VCaP (cell line): ENCODE measurements at regions not wholly inside any gene's neighbourhood (a gene's known extent, or its start where the extent isn't known, plus 50 kb on each side); places are given as distances from the start of the nearest gene placed in this dataset.

ENCODE experiments used
- H3K27ac ChIP-seq: fragments of 450-650 bp; 2 replicates; pipeline ENCODE4 v1.5.1; 2017
- TF ChIP-seq, protein P1 (sequence below): fragments of 450-650 bp; conservative IDR thresholded peaks from 2 replicates; pipeline ENCODE4 v1.5.1; 2017; ENCODE audit warnings: mild to moderate bottlenecking, moderate library complexity

DNA sequence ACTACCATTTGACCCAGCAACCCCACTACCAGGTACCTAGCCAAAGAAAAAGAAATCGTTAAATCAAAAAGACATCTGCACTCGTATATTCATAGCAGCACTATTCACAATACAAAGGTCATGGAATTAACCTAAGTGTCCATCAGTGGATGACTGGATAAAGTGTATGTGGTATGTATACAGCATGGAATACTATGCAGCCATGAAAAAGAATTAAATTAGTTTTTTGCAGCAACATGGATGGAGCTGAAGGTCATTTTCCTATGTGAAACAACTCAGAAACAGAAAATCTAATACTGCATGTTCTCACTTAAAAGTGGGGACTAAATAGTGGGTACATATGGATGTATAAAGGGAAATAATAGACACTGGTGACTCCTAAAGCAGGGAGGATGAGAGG, 175.2 kb downstream of the ZIC4 start:
- TF ChIP-seq, protein P1, sequence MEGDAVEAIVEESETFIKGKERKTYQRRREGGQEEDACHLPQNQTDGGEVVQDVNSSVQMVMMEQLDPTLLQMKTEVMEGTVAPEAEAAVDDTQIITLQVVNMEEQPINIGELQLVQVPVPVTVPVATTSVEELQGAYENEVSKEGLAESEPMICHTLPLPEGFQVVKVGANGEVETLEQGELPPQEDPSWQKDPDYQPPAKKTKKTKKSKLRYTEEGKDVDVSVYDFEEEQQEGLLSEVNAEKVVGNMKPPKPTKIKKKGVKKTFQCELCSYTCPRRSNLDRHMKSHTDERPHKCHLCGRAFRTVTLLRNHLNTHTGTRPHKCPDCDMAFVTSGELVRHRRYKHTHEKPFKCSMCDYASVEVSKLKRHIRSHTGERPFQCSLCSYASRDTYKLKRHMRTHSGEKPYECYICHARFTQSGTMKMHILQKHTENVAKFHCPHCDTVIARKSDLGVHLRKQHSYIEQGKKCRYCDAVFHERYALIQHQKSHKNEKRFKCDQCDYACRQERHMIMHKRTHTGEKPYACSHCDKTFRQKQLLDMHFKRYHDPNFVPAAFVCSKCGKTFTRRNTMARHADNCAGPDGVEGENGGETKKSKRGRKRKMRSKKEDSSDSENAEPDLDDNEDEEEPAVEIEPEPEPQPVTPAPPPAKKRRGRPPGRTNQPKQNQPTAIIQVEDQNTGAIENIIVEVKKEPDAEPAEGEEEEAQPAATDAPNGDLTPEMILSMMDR, result no peak
- no peak overlapping the region for H3K27ac ChIP-seq

DNA sequence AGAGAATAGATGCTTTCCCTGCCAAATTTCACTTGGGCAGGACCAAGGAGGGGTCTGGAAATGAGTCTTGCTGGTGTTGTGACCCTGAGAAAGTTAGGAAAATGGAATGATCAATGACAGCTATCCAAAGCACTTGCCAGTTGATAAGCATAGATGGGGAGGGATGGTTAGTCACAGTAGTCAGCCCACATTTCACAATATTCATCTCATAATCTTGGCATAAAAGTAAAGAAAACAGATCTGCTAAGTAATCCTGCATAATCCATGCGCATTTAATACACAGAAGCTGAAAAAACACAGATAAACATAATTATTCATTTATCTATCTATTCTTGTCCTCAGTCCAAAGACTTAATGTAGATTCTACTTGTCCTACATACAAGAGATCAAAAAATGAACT, 184.1 kb downstream of the ZIC4 start:
- H3K27ac ChIP-seq, result no peak overlapping the region
- TF ChIP-seq, protein P1, result no peak

DNA sequence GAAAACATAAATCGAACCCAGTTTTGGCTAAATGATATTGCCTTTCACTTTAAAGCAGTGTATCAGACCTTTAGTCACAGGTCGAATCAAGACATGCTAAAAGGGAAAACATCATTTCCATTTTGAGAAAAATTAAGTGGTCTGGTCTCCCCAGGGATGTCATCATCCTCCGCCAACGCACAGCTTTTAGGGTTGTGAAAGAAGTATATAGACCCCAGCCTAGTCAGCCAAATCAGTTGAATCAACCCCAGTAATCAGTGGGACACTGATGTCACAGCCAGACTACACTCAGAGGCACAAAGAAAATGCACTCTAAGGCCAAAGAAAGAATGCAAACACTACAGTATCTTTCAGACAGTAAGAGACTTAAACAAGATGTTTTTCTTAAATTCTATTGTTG, 187.4 kb downstream of the ZIC4 start:
- TF ChIP-seq, protein P1, result no peak
- no peak overlapping the region for H3K27ac ChIP-seq

DNA sequence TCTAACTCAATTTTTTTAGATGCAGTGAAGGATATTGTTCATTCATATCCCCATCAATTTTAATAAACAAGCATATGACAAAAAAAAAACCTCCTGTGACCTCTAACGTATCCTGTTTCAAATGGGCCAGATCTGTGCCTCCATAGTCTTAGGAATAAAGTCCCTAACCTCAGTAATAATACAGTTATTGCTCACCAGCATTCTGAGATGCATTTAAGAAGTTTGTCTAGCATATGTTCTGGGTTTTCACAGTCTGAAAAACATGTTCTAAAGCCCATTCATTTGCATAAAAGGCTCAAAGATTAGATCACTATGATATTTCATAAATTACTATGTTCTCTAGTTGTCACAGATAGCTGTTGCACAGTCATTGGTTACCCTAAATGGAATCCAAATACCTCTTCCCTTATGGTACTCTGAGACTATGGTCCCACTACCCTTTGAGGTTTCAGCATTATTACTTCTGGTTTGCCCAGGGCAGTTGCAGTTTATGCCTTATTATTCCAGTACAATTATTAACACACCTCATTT, 190.1 kb downstream of the ZIC4 start:
- H3K27ac ChIP-seq, result no peak overlapping the region
- TF ChIP-seq, protein P1, result no peak

DNA sequence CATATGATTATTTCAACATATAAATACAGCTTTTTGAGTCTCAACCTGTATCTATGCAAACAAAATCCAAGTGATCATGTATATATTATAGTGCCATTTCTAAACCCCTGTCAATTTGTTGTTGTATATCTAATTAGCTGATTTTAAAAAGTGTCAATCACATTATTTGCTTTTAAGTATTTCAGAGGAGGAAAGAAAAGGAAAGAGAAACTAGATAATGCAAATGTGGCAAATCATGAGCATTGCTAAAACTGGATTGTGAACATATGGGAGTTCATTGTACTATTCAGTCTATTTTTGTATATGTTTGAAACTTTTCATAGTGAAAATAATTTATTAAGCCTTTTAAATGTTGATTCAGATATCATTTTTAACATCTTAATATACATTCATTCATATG, 190.7 kb downstream of the ZIC4 start:
- TF ChIP-seq, protein P1, result no peak

DNA sequence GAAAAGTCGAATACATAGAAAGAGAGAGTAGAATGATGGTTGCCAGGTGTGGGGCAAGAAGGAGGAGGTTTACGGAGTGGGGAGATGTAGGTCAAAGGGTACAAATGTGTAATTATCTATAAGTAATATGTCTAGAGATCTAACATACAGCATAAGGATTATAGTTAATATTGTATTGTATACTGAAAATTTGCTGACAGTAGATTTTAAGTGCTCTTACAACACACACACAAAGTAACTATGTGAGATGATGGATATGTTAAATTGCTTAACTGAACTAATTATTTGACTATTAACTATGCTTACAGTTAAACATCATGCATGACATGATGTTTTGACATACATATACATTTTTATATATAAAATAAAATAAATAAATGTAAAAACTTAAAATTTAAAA, 192.7 kb downstream of the ZIC4 start:
- TF ChIP-seq, protein P1, result no peak
- no peak overlapping the region for H3K27ac ChIP-seq

More for the DNA sequence above, 190.7 kb downstream of the ZIC4 start:
- H3K27ac ChIP-seq, result no peak overlapping the region

DNA sequence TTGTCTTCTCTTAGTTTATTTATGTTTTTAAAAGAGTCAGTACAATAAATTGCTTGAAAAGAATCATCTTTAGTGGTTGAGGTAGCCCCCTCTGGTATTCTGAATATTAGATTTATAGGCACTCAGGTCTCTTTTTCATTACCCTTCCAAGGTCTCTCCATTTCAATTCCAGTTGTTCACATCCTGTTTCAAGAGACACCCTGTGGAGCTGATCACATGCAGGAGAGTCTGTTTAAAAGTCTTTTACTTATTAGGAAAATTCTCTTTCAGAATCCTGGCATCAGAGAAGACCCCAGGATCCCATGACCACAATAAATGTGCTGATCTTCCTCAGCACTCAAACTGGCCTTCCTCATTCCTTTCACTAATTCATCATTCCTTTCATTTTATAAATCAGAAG, 195.7 kb downstream of the ZIC4 start:
- TF ChIP-seq, protein P1, result no peak
- H3K27ac ChIP-seq, result no peak overlapping the region
